AG10803 (cell line): ENCODE measurements at regions not wholly inside any gene's neighbourhood (a gene's known extent, or its start where the extent isn't known, plus 50 kb on each side); places are given as distances from the start of the nearest gene placed in this dataset.
"Not testable (repeated sequence)": the region's sequence is repeated elsewhere in the genome, so short reads cannot be mapped to it uniquely, and the experiment has no call there.

Source experiments
- DNase-seq: peaks from one replicate; pipeline ENCODE4 v3.0.0; 2010; ENCODE audit warnings: low read depth
- H3K4me3 ChIP-seq: 2 replicates; pipeline ENCODE4 v1.5.1; 2011; ENCODE audit warnings: mild to moderate bottlenecking, low read length, control low read depth
- CTCF ChIP-seq: conservative IDR thresholded peaks from 2 replicates; pipeline ENCODE4 v1.5.1; 2011; ENCODE audit warnings: mild to moderate bottlenecking, low read length, control low read depth, inconsistent platforms

DNA sequence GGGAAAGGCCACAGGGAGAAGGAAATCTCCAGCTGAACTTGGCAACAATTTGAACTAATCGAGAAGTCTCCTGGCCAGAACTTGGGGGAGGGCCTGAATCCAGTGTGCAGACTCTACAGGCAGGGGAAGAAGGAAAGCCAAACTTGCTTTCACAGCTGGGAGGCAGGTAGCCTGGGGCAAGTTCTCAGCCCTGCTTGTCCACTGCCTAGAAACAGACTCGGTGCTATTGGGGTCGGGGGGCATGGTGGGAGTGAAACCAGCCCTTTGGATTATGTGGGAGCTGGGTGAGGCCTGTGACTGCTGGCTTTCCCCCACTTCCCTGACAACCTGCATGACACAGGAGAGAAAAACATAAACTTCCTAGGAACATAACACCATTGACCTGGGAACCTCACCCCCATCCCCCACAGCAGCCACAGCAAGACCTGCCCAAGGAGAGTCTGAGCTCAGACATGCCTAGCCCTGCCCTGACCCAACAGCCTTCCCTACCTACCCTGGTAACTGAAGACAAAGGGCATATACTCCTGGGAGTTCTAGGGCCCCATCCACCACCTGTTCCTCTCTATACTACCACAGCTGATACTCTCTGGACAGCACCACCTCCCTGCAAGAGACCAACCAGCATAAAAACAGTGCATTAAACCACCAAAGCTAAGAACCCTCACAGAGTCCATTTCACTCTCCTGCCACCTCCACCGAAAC is 103.7 kb upstream of the MNS1 start:
- no peak for TF ChIP-seq CTCF
- DNase-seq, result no peak
- no peak overlapping the region for H3K4me3 ChIP-seq

GRCh38 chr15:56557415-56557814 is 92.5 kb upstream of the MNS1 start:
- no peak for TF ChIP-seq CTCF
- no peak for DNase-seq

DNA sequence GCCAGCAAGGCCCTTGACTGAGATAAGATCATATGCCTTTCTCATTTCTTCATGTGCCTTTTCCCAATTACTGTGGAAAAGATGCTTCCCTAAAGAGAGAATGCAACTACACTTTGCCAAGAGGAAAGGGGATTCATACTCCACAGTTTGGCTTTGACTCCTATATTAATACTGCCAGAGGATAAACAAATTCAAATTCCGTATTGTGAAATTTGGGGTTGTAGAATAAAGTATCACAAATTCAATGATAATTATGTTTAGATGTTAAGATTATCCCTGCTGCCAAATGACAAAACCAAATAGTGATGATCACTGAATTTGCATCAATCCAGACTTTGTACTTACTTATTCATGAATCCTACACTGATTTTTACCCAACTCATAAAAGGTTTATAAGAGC is 88.5 kb upstream of the MNS1 start:
- H3K4me3 ChIP-seq, result no peak overlapping the region
- no peak for DNase-seq
- TF ChIP-seq CTCF, result no peak

More at GRCh38 chr15:56557415-56557814, 92.5 kb upstream of the MNS1 start:
- H3K4me3 ChIP-seq, result no peak overlapping the region

DNA sequence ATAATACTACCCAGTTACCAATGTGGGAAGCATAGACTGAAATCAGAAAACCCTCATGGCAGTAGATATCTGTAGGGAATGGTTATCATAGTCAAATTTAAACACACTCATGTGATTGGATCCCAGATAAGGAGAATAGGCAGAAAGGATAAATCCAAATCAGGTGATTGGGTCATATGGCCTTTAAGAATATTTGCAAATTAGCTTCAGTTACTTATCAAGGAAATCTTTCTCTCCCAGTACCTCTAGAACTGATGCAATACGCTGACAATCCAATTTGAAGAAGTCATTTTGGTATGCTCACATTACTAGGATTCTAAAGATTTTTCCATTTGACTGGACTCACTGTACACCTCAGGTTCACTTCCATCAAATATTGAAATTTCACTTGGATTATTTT is 87.7 kb upstream of the MNS1 start:
- DNase-seq, result no peak
- no peak overlapping the region for H3K4me3 ChIP-seq
- TF ChIP-seq CTCF, result no peak

GRCh38 chr15:56540570-56540969 is 75.6 kb upstream of the MNS1 start:
- H3K4me3 ChIP-seq, DNase-seq: not testable (repeated sequence)

DNA sequence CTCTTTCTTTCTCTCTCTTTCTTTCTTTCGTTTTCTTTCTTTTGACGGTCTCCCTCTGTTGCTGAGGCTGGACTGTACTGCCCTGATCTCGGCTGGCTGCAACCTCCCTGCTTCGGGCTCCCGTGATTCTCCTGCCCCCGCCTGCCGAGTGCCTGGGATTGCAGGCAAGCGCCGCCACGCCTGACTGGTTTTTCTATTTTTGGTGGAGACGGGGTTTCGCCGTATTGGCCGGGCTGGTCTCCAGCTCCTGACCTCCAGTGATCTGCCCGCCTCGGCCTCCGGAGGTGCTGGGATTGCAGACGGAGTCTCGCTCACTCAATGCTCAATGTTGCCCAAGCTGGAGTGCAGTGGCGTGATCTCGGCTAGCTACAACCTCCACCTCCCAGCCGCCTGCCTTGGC is 75.2 kb upstream of the MNS1 start:
- not testable (repeated sequence) for H3K4me3 ChIP-seq, DNase-seq

DNA sequence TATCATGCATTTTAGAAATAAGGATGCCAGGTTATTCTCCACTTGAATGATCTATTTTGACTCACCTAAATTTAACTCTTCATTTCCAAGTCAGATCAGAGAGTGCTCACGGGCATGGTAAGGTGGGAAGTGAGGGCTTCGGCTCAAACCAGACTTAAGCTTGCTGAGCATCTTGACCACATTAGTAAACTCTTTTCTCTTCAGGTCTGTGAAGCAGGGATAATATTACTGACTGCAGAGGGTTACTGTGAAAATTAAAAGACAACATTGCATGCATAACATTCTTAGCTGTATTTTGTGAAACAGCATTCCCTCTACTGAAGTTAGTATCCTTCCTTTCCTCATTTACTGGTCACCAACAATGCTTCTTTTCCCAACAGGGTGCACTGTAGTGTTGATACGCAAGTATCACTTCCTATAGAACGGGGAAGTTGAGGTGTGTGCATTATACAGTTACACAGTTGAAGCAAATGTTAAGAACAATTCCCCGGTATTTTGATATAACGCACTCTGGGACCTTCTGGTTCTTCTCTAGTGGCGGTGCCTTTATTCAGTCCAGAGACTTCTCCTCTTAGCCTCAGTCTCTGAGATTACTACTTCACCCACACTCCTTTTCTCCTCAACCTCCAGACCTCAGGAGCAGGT is 74.1 kb upstream of the MNS1 start:
- H3K4me3 ChIP-seq, result no peak overlapping the region
- DNase-seq, result no peak
- TF ChIP-seq CTCF, result no peak

DNA sequence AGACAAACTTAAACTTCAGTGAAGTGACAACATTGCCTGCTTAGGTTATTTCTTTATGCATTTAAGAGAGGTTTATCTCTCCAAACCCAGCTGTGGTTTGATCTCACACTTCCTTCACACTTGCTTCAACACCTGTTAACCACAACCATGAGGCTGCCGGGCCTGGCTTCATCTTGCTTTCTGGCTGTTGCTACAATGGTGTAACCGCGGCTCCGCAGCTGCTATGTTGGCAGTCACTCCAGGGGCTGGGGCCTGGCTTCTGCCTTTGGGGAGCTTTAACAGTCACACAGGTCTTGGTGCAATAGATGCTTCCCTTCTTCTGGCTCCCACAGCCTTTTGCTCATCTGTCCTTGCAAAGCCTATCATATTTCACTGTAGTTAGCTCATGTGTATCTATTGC is 72.9 kb upstream of the MNS1 start:
- TF ChIP-seq CTCF, result no peak
- DNase-seq, result no peak

More for the DNA sequence above, 72.9 kb upstream of the MNS1 start:
- no peak overlapping the region for H3K4me3 ChIP-seq
